HepG2 (cell line): ENCODE measurements at regions not wholly inside any gene's neighbourhood (a gene's known extent, or its start where the extent isn't known, plus 50 kb on each side); places are given as distances from the start of the nearest gene placed in this dataset.
A peak's percentile ranks its signal among the peaks of the same experiment; 100 is the strongest.

ENCODE experiments used
- ARNT2 ChIP-seq: sonication (generic); formaldehyde crosslinking; IDR thresholded peaks from 2 replicates; pipeline ENCODE4 v1.8.0; 2022; ENCODE audit warnings: mild to moderate bottlenecking, low read depth, missing genetic modification reagents, moderate library complexity
- BCL6 ChIP-seq: IDR thresholded peaks from 2 replicates; pipeline ENCODE4 v1.6.1; 2016; ENCODE audit warnings: missing genetic modification reagents, missing compliant biosample characterization
- FIP1L1 ChIP-seq: fragments of 200-400 bp; formaldehyde crosslinking; IDR thresholded peaks from 2 replicates; pipeline ENCODE4 v1.6.1; 2018; ENCODE audit warnings: low read depth, mild to moderate bottlenecking, low read length, moderate library complexity, borderline replicate concordance; ENCODE audit not compliant: insufficient read depth
- HMG20A ChIP-seq: IDR thresholded peaks from 2 replicates; pipeline ENCODE4 v1.6.1; 2016; ENCODE audit warnings: borderline replicate concordance
- KIAA2018 ChIP-seq: sonication (generic); formaldehyde crosslinking; IDR thresholded peaks from 2 replicates; pipeline ENCODE4 v1.5.0; 2020; ENCODE audit warnings: mild to moderate bottlenecking, missing genetic modification reagents, borderline replicate concordance
- KLF16 ChIP-seq, 2 experiments: sonication (generic) in 1 of 2; formaldehyde crosslinking in 1 of 2; IDR thresholded peaks; 2 replicates each; pipeline versions ENCODE4 v1.6.1 to v1.8.0; 2016 to 2023; ENCODE audit warnings: missing genetic modification reagents in 2 of 2, missing compliant biosample characterization in 1 of 2
- NAIF1 ChIP-seq: sonication (generic); formaldehyde crosslinking; IDR thresholded peaks from 2 replicates; pipeline ENCODE4 v1.5.0; 2020; ENCODE audit warnings: mild to moderate bottlenecking, missing genetic modification reagents, borderline replicate concordance
- NFYC ChIP-seq: IDR thresholded peaks from 2 replicates; pipeline ENCODE4 v1.6.1; 2016; ENCODE audit warnings: missing genetic modification reagents, missing compliant biosample characterization
- POGZ ChIP-seq: sonication (generic); formaldehyde crosslinking; IDR thresholded peaks from 2 replicates; pipeline ENCODE4 v1.4.0; 2020; ENCODE audit warnings: mild to moderate bottlenecking, missing genetic modification reagents
- RARA ChIP-seq: IDR thresholded peaks from 2 replicates; pipeline ENCODE4 v1.6.1; 2016; ENCODE audit warnings: missing genetic modification reagents, missing compliant biosample characterization
- RBM39 ChIP-seq: fragments of 200-400 bp; formaldehyde crosslinking; IDR thresholded peaks from one replicate; pipeline ENCODE4 v1.6.1; 2018; ENCODE audit warnings: antibody characterized with exemption, mild to moderate bottlenecking, low read depth, low read length; ENCODE audit not compliant: poor library complexity, severe bottlenecking
- SALL2 ChIP-seq: sonication (generic); formaldehyde crosslinking; IDR thresholded peaks from 2 replicates; pipeline ENCODE4 v1.8.1; 2023; ENCODE audit warnings: mild to moderate bottlenecking, missing genetic modification reagents, inconsistent platforms
- SAP130 ChIP-seq: IDR thresholded peaks from 2 replicates; pipeline ENCODE4 v1.6.1; 2016; ENCODE audit warnings: low read depth
- ZBTB21 ChIP-seq: sonication (generic); formaldehyde crosslinking; IDR thresholded peaks from 2 replicates; pipeline ENCODE4 v1.4.0; 2020; ENCODE audit warnings: missing genetic modification reagents
- ZBTB38 ChIP-seq: sonication (generic); formaldehyde crosslinking; IDR thresholded peaks from 2 replicates; pipeline ENCODE4 v1.5.1; 2020; ENCODE audit warnings: mild to moderate bottlenecking, missing genetic modification reagents
- ZC3H13 ChIP-seq: sonication (generic); formaldehyde crosslinking; IDR thresholded peaks from 2 replicates; pipeline ENCODE4 v1.8.1; 2023; ENCODE audit warnings: mild to moderate bottlenecking, missing genetic modification reagents, moderate library complexity
- ZFP36L2 ChIP-seq: sonication (generic); formaldehyde crosslinking; IDR thresholded peaks from 2 replicates; pipeline ENCODE4 v1.4.0; 2020; ENCODE audit warnings: missing genetic modification reagents
- ZFY ChIP-seq: sonication (generic); formaldehyde crosslinking; IDR thresholded peaks from 2 replicates; pipeline ENCODE4 v1.4.0; 2020; ENCODE audit warnings: missing genetic modification reagents
- ZNF160 ChIP-seq: sonication (generic); formaldehyde crosslinking; IDR thresholded peaks from 2 replicates; pipeline ENCODE4 v1.8.0; 2022; ENCODE audit warnings: mild to moderate bottlenecking, inconsistent platforms, missing genetic modification reagents
- ZNF234 ChIP-seq: sonication (generic); formaldehyde crosslinking; conservative IDR thresholded peaks from 2 replicates; pipeline ENCODE4 v1.5.1; 2020; ENCODE audit warnings: mild to moderate bottlenecking, missing genetic modification reagents
- ZNF614 ChIP-seq: IDR thresholded peaks from 2 replicates; pipeline ENCODE4 v1.6.1; 2018; ENCODE audit warnings: missing biosample characterization, missing genetic modification reagents, inconsistent platforms, borderline replicate concordance
- ZNF703 ChIP-seq: sonication (generic); formaldehyde crosslinking; IDR thresholded peaks from 2 replicates; pipeline ENCODE4 v1.5.1; 2020; ENCODE audit warnings: missing genetic modification reagents, mild to moderate bottlenecking, moderate library complexity, borderline replicate concordance
- ZSCAN9 ChIP-seq: IDR thresholded peaks from 2 replicates; pipeline ENCODE4 v1.6.1; 2016; ENCODE audit warnings: borderline replicate concordance

DNA sequence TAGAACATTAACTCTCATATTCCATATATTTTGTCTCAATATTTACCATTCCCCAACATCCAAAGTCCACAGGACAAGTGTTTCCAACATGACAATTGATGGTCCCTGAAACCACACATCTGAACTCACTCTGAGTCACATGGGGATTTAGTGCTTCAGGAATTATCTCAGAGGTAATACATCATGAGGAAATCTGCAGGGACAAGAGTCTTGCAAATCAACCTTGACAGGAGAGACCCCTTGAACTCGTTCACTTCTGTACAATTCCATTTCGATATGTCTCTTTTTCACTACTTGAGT lies 119.7 kb upstream of the ABCA1 start (continued):
- no peak for TF ChIP-seq FIP1L1
- TF ChIP-seq ZBTB21 (CRISPR knock-in tag), result 0 out of 2 replicates have a peak, but pooled peaks have one; percentile 69
- no peak for TF ChIP-seq ZFY (CRISPR knock-in tag)
- TF ChIP-seq RBM39, result no peak
- no peak for TF ChIP-seq KIAA2018 (CRISPR knock-in tag)
- TF ChIP-seq HMG20A (CRISPR knock-in tag), result peak; percentile 65; the same call in 1 of the 2 replicates
- TF ChIP-seq SALL2 (CRISPR knock-in tag), result no peak
- no peak for TF ChIP-seq NAIF1
- TF ChIP-seq ZFP36L2 (CRISPR knock-in tag), result no peak
- no peak for TF ChIP-seq ZNF234 (CRISPR knock-in tag)
- no peak for TF ChIP-seq ZBTB38 (CRISPR knock-in tag)
- no peak for TF ChIP-seq POGZ
- 0 out of 2 replicates have a peak, but pooled peaks have one; percentile 13 for TF ChIP-seq RARA (CRISPR knock-in tag)
- no peak for TF ChIP-seq ZNF703 (CRISPR knock-in tag)
- 0 out of 2 replicates have a peak, but pooled peaks have one; percentile 22 for TF ChIP-seq ZNF614 (CRISPR knock-in tag)
- TF ChIP-seq BCL6, result peak; percentile 71; the same call in 1 of the 2 replicates
- no peak for TF ChIP-seq ZC3H13 (CRISPR knock-in tag)
- TF ChIP-seq NFYC (CRISPR knock-in tag), result no peak
- no peak for TF ChIP-seq ZNF160
- TF ChIP-seq SAP130 (CRISPR knock-in tag), result peak; percentile 30; the same call in 1 of the 2 replicates
- TF ChIP-seq KLF16 (CRISPR knock-in tag; IDR thresholded peaks at IDR 0.05), result no peak
- TF ChIP-seq ARNT2 (CRISPR knock-in tag), result no peak
- 0 out of 2 replicates have a peak, but pooled peaks have one; percentile 38 for TF ChIP-seq ZSCAN9 (CRISPR knock-in tag)
